HPDE6-E6E7 (cell line): ENCODE measurements at regions not wholly inside any gene's neighbourhood (a gene's known extent, or its start where the extent isn't known, plus 50 kb on each side); places are given as distances from the start of the nearest gene placed in this dataset.
"Not testable (repeated sequence)": the region's sequence is repeated elsewhere in the genome, so short reads cannot be mapped to it uniquely, and the experiment has no call there.

Experiments used
- DNase-seq: peaks from one replicate; pipeline ENCODE4 v3.0.0; 2011; ENCODE audit warnings: missing footprints; ENCODE audit errors: extremely low spot score

GRCh38 chr5:174433098-174433497, 291.3 kb upstream of the MSX2 start:
- no peak for DNase-seq

- no peak for DNase-seq
Observed at GRCh38 chr5:174436750-174437149, 287.6 kb upstream of the MSX2 start.

- DNase-seq: no peak
Observed at GRCh38 chr5:174444479-174445188, 279.7 kb upstream of the MSX2 start.

GRCh38 chr5:174446446-174446845, 277.9 kb upstream of the MSX2 start:
- no peak for DNase-seq

GRCh38 chr5:174446988-174447387, 277.4 kb upstream of the MSX2 start:
- DNase-seq: no peak

GRCh38 chr5:174448041-174448440, 276.3 kb upstream of the MSX2 start:
- no peak for DNase-seq

- DNase-seq: no peak
Observed at GRCh38 chr5:174448662-174449061, 275.7 kb upstream of the MSX2 start.

- no peak for DNase-seq
Observed at GRCh38 chr5:174453690-174454089, 270.7 kb upstream of the MSX2 start.

GRCh38 chr5:174454464-174454863, 269.9 kb upstream of the MSX2 start:
- DNase-seq: no peak

GRCh38 chr5:174454890-174455289, 269.5 kb upstream of the MSX2 start:
- no peak for DNase-seq

- no peak for DNase-seq
Observed at GRCh38 chr5:174455301-174455700, 269.1 kb upstream of the MSX2 start.

GRCh38 chr5:174457141-174457678, 267.2 kb upstream of the MSX2 start:
- no peak for DNase-seq

- no peak for DNase-seq
Observed at GRCh38 chr5:174459071-174459702, 265.2 kb upstream of the MSX2 start.

GRCh38 chr5:174459832-174460448, 264.4 kb upstream of the MSX2 start:
- DNase-seq: no peak

GRCh38 chr5:174462129-174462528, 262.3 kb upstream of the MSX2 start:
- no peak for DNase-seq

GRCh38 chr5:174464504-174465165, 259.7 kb upstream of the MSX2 start:
- no peak for DNase-seq

- DNase-seq: not testable (repeated sequence)
Observed at GRCh38 chr5:174471528-174471927, 252.9 kb upstream of the MSX2 start.

GRCh38 chr5:174472956-174473355, 251.4 kb upstream of the MSX2 start:
- no peak for DNase-seq

GRCh38 chr5:174476001-174476400, 248.4 kb upstream of the MSX2 start:
- DNase-seq: not testable (repeated sequence)

GRCh38 chr5:174479325-174479724, 245.1 kb upstream of the MSX2 start:
- no peak for DNase-seq

GRCh38 chr5:174481737-174482136, 242.6 kb upstream of the MSX2 start:
- DNase-seq: no peak

GRCh38 chr5:174482607-174483024, 241.8 kb upstream of the MSX2 start:
- DNase-seq: no peak
